Lung microvascular endothelial cell (primary cell): ENCODE measurements at regions not wholly inside any gene's neighbourhood (a gene's known extent, or its start where the extent isn't known, plus 50 kb on each side); places are given as distances from the start of the nearest gene placed in this dataset.
"Not testable (repeated sequence)": the region's sequence is repeated elsewhere in the genome, so short reads cannot be mapped to it uniquely, and the experiment has no call there.

Source experiments
- DNase-seq, 2 donors: peaks; one replicate each; pipeline versions ENCODE4 v3.0.0 to v3.0.0-alpha.2; 2010; ENCODE audit warnings: low read depth in 2 of 2

DNA sequence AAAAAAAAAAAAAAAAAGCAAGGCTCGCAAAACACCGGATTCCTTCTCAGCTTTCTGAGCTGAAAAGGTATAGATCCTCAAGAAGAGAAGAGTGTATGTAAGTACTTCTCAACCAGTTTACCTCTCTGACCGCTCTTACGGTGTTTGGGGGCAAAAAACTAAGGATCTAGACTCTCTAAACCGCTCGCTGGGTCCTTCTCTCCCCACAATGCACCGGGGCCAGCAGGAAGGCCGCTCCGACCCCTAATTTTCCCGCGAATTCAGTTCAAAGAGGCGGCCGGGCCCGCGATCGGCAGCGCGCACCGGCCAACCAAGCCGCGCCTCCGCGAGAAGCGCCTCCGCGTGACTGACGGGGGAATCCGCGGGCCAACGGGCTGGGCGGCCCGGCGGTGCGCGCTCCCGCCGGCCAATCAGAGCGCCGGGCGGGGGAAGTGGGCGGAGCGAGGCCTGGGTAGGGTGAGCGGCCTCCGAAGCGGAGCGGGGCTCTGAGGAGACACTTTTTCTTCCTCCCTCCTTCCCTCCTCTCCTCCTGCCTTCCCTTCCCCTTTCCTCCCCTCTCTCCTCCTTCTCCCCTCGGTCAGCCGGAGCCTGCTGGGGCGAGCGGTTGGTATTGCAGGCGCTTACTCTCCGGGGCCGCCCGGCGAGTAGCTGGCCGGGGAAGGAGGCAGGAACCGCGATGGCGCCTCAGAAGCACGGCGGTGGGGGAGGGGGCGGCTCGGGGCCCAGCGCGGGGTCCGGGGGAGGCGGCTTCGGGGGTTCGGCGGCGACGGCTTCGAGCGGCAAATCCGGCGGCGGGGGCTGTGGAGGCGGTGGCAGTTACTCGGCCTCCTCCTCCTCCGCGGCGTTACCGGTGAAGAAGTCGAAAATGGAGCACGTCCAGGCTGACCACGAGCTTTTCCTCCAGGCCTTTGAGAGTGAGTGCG lies 93.0 kb downstream of the CRLF3 start:
- DNase-seq, result peak; percentile 67 to 84

DNA sequence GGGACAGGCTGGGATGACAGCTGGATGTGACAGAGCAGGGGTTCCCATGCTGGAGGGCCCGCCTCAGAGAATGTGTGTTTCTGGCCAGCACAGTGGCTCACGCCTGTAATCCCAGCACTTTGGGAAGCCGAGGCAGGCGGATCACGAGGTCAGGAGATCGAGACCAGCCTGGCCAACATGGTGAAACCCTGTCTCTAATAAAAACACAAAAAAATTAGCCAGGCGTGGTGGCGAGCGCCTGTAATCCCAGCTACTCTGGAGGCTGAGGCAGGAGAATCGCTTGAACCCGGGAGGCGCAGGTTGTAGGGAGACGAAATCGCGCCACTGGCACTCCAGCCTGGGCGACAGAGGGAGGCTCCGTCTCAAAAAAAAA lies 93.7 kb downstream of the CRLF3 start:
- not testable (repeated sequence) for DNase-seq

DNA sequence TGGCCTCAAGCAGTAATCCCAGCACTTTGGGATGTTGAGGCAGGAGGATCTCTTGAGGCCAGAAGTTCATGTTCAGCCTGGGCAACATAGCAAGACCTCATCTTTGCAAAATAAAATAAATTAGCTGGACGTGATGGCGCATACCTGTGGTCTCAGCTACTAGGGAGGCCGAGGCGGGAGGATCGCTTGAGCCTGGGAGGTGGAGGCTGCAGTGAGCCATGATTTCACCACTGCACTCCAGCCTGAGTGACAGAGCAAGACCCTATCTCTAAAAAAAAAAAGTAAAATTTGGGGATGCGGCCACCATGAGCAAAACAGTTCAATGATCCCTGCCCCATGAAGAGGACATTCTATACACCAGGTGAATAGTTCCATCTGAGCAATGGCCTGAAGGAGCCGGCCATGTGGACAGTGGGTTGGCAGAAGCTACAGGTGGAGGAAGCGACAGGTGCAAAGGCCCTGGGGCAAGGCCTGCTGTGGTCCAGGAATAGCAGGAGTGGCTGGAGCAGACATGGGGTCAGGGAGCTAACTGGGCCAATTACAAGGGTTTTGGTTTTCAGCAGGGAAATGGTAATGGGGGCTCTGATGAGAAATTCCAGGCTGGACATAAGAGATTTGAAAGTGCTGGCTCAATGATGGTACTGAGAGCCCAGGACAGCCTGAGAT lies 94.2 kb downstream of the CRLF3 start:
- not testable (repeated sequence) for DNase-seq

DNA sequence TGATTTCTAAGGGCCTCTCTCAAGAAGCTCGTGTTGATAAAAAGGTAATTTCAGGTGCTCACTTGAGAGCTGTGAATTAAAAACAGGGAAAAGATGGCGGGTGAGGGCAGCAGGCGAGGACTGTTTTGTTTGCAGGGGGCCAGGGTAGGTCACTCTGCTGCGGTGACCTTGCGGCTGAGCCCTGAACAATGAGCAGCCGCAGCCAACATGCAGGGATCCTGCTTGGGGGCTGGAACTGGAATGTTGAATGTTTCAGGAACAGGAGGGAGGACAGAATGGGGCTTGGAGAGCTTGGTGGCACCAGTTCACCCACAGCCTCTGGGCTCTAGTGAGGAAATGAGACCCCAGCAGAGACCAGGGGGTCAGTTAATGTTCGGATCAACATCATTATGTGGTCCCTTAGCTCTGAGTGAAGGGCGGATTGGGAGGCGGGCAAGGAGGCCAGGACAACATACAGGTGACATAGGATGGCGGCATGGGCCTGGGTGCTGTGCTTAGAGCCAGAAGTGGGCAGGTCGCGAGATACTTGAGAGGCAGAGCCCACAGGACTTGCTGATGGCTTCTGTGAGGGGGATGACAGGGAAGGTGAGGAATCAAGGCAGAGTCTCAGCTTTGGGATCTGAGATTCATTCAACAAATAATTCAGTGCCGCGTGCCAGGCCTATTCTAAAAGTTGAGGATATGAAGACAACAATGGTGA lies 94.9 kb downstream of the CRLF3 start:
- not testable (repeated sequence) for DNase-seq

DNA sequence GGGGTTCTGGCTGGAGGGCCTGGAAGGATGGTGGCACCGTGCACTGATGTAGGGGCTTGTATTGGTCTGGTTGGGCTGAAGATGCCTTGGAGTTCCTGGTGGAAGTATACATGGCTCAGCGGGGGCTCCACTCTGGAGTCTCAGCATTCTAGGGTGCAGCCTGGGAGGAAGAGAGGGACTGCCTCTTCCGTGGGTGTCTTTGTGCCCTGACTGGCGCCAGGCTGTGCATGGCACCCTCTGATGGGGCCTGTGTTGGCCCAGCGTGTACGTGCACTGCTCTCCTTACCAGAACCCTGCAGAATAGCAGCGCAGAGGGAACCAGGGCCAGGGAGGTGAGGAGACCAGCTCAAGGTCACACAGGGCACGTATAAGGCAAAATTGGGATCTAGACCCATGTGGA lies 97.0 kb downstream of the CRLF3 start:
- DNase-seq, result not testable (repeated sequence)

DNA sequence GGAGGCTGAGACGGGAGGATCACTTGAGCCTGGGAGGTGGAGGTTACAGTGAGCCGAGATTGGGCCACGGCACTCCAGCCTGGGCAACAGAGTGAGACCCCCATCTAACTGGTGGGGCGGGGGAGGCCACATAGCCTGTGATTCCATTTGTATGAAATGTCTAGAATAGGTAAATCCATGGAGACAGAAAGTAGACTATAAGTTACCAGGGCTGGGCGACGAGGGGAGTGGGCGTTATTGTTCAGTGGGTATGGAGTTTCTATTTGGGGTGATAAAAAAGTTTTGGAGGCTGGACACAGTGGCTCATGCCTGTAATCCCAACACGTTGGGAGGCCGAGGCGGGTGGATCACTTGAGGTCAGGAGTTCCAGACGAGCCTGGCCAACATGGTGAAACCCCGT lies 97.8 kb downstream of the CRLF3 start:
- not testable (repeated sequence) for DNase-seq

DNA sequence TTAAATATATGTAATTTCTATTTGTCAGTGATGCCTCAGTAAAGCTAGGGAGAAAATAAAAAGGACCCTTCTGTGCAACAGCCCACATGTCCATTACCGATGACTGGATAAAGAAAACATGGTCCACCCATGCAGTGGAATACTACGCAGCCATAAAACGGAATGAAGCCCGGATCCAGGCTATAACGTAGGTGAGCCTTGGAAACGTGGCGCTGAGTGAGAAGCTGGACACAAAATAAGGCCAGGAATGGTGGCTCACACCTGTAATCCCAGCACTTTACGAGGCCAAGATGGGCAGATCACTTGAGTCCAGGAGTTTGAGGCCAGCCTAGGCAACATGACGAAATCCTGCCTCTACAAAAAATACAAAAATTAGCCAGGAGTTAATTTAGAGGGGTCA lies 98.2 kb downstream of the CRLF3 start:
- DNase-seq, result not testable (repeated sequence)

DNA sequence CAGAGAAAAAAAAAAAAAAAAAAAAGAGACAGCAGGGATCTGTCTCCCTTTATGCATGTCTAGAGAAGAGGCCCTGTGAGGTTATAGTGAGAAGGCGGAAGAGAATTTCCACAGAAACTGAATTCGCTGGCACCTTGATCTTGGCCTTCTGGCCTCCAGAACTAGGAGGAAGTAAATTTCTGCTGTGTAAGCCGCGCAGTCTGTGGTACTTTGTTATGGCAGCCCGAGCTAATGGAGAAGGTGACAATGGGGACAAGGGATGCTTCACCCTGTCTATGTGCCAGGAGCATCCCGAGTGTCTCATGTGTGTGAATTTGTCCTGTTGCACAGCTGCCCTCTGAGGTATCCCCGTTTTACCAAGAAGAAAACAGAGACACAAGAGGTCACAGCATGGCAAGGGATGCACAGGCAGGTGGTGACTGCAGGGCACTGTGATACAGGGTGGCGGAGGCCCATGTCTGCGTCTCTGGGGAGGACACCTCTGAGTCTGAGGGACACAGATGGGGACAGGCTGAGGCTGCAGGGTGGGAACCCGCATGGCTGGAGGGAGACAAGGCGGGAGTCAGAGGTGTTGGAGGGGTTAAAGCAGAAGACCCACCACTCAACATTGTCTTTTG lies 100.3 kb downstream of the CRLF3 start:
- DNase-seq, result not testable (repeated sequence)

DNA sequence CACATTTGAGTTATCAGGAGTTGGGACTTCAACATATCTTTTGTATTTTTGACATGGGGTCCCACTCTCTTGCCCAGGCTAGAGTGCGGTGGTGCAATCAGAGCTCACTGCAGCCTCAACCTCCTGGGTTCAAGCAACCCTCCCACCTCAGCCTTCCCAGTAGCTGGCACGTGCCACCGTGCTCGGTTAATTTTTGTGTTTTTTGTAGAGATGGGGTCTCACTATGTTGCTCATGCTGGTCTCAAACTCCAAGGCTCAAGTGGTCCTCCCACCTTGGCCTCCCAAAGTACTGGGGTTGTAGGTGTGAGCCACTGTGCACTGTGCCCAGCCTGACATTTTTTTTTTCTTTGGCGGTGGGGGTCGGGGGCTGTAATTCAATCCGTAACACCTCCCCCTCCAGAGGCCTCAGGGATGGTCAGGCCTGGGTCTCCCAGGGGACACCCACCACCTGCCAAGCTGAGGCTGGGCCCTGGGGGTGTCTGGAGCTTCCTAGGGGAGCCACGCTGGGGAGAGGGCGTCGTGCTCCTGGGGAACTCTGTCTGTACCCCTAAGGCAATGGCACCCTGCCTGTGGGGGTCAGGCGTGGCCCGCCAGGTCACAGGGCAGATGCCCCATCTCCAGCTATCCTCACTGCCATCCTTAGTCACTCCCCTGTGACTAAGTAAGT lies 102.2 kb downstream of the CRLF3 start:
- DNase-seq, result not testable (repeated sequence)

DNA sequence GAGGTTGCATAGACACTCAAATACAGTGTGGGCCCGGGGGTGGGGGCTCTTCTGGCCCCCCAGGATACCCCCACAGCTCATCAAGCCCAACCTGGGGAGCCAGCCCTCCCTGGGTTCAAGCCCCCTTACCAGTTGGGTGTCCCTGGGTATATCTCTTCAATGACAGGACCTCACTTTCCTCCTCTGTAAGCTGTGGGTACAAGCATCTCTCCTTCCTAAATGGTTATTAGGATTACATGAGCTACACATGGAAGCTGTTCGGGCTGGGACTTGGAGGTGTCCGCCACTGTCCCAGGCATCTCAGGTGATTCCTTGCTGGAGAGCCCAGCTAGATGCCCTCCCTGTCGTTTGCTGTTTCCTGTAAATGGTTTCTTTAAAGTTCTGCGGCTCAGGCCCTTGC lies 103.5 kb downstream of the CRLF3 start:
- not testable (repeated sequence) for DNase-seq

DNA sequence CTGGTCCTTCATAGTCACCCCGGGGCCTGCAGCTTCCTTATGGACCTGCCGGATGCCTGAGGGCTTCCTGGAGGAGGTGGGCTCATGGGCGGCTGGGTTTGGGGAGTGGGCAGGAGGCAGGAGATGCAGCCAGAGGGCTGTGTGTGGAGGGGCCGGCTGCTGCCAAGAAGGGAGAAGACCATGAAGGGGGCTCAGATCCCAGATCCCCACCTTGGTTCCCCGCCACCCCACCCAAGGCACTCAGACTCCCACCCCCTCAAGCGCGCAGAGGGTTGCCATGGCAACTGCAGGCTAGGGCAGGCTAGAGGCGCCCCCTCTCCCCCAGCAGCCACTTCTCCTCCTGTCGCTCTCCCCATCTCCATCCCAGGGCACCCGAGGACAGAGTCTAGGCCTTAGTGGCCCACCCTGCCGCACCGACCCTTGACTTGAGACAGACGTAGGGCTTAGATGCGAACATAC lies 104.5 kb downstream of the CRLF3 start:
- DNase-seq, result no peak

DNA sequence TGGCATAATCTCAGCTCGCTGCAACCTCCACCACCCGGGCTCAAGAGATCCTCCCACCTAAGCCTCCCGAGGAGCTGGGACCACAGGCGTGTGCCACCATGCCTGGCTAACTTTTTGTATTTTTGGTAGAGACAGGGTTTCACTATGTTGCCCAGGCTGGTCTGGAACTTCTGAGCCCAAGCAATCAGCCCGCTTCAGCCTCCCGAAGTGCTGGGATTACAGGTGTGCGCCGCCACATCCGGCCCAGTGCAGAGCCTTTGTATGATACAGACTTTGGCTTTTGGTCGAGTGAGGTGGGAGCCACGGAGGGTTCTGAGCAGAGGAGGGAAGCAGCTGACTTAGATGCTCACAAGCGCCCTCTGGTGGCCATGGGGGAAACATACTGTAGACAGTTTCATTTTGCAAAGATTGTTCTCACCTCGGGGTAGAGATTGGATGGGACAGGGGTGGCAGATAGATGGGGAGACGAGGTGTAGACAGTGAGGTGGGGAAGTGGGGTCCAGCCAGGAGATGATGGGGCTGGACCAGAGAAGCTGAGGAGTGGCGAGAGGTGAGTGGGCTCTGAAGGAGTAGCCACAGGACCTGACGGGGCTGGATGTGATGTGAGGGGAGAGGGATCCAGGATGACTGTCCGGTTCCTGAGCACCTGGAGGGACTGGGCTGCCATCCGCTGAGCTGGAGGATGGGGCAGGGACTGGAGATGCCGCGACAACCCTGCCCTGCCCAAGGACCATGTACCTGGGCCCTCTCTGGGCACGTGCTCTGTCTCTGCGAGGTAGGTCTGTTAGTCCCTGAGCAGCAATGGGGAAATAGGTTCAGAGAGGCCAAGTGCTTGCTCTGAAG lies 105.1 kb downstream of the CRLF3 start:
- peak; percentile 66 to 80 for DNase-seq

DNA sequence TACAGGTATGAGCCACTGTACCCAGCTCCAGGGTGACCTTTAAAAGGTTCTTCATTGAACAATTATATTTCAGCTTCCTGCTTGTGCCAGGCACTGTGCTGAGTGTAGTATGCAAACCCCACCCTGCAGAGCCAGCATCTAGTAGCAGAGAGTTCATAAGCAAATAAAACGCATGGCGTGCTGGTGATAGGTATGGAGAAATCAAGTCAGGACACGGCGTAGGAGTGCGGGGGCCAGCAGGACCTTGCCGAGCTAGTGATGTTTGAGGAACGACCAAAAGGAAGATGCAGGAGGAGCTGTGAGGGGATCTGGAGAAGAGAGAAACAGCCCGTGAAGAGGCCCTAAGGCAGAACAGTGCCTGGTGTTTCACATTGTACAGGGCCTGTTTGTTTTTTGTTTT lies 105.8 kb downstream of the CRLF3 start:
- not testable (repeated sequence) for DNase-seq

DNA sequence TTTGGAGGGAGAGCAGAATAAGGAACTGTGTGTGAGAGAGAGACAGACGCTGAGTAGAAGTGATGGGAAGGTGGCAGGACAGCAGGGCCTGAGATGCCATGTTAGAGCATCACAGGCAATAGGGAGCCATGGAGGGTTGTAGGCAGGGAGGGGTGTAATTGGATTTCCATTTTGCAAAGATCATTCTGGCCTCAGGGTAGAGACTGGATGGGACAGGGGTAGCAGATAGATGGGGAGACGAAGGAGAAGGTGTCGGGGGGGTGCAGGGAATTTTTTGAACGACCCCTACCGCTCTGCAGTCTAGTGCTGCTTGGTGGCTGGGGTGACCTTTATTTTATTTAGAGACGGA lies 106.4 kb downstream of the CRLF3 start:
- DNase-seq, result not testable (repeated sequence)

DNA sequence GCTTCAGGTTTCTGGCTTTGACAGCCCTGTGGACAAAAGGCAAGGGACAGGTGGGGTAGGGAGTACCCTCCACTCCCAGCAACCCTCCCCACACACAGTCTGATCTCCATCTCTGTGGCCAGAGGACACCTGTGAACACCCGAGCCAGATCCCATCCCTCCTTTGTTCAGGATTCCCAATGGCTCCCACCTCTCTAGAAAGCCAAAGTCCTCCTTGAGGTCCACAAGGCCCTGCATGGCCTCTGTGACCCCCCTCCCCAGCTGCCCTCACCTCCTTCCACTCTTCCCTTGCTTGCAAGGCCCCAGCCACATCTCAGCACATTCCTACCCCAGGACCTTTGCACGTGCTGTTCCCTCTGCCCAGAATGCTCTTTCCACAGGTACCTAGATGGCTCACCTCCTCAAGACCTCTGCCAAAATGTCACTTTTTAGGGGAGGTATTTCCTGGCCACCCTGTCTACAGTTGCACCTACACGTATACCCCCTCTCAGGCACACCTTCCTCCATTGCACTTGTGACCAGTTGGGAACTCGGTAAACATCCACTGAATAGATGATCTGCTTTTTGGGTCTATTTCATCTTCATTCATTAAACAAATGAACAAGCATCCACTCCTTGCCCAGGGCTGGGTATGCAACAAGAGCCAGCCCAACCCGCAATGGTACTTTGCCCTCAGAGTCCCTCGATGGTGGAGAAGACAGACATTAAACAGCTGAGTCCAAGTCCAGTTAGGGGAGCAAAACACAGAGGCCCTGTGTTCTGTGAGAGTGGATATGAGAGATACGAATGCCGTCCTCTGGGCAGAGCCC lies 107.0 kb downstream of the CRLF3 start:
- DNase-seq, result no peak

DNA sequence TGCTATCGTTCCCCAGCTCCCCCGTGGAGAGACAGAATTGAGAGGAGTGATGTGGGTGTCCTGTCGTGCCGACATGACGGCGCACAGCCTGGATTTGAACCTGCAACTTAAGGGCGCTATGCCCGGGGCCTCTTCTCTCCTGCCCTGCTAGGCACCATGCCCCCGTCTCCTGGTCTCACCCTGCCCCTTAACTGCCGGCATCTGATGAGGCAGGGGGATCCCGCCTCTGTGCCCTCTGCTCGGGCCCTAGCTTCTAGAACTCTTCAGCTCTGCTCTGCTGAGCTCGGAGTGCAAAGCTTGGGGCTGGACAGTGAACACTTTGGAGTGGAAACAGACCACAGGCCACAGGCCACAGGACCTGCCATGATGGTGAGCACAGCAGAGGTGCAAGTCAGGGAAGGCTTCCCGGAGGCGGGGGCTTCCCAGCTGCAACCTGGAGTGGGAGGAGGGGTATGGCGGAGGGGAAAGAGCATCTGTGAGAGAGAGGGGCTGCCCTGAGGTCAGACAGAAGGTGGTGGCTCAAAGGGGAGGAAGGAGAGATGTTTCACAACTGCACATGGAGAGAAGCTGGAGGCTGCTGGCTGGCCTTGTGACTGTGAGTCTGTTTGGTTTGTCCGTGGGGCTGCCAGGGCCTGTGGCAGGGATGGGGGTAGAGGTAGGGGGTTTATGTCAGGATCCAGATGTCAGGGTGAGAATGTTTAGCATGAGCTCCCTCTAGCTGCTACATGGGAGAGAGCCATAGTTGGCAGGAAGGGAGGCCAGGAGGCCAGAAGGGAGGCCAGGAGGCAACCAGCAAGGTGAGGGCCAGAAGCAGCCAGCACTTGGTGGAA lies 107.8 kb downstream of the CRLF3 start:
- no peak for DNase-seq

DNA sequence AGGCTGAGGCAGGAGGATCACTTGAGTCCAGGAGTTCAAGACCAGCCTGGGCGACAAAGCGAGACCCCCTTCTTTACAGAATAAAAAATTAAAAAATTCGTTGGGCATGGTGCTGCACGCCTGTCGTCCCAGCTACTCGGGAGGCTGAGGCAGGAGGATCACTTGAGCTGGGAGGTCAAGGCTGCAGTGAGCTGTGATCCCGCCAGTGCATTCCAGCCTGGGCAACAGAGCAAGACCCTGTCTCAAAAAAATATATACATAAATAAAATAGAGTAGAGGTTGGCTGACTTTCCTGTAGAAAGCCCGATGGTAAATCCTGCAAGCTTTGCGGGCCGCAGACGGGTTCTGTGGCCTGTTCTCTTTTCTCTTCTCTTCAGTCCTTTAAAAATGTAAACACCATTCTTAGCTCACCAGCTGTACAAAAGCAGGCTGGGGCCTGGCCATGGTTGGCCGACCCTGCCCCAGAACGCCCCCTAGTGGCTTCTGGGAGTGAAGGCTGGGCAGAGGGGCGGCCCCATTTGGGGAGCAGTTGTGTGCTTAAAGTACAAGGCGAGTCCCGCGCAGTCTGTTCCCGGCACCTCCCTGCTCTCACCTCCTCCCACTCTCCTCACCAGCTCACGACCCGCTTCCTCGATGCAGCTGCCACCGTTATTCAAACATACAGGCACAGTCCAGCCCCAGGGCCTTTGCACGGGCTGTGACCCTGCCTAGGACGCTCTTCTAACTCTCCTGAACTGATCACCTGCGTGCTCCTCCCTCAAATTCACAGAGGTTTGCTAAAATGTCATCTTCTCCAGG lies 109.5 kb downstream of the CRLF3 start:
- DNase-seq, result peak; percentile 57

DNA sequence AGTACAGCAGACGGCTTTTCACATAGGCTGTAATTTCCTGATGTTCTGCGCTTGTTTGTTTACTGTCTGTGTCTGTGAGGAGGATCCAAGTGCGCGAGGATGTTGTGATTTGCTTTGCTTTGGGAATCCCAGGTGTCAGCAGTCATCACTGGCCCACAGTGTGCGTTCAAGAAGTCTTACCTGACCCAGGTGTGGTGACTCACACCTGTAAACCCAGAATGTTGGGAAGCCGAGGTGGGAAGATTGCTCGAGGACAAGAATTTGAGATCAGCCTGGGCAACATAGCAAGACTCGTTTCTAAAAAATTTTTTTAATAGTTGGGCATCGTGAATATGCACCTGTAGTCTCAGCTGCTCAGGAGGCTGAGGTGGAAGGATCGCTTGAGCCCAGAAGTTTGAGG lies 110.7 kb downstream of the CRLF3 start:
- DNase-seq, result not testable (repeated sequence)
